Body of pancreas (tissue), 4 donors: ENCODE measurements at regions not wholly inside any gene's neighbourhood (a gene's known extent, or its start where the extent isn't known, plus 50 kb on each side); places are given as distances from the start of the nearest gene placed in this dataset.
"Not testable (repeated sequence)": the region's sequence is repeated elsewhere in the genome, so short reads cannot be mapped to it uniquely, and the experiment has no call there.

Experiments used
- ATAC-seq: fragments of 150-250 bp; one replicate; pipeline ENCODE4 v1.9.1; 2016
- DNase-seq, 4 donors: peaks; one replicate each; pipeline ENCODE4 v3.0.0-alpha.2; 2019
- H3K27ac ChIP-seq, 4 donors: fragments of 200-600 bp; sonication (generic); 1 replicate in 3 of 4; 2 replicates in 1 of 4; pipeline versions ENCODE4 v1.5.1 to v1.6.1; 2016 to 2019; ENCODE audit warnings: mild to moderate bottlenecking in 1 of 4, mixed read lengths in 1 of 4, moderate library complexity in 1 of 4
- H3K27me3 ChIP-seq, 2 donors: fragments of 200-600 bp; sonication (generic); one replicate each; pipeline ENCODE4 v1.6.0; 2016; ENCODE audit warnings: mild to moderate bottlenecking in 1 of 2
- H3K36me3 ChIP-seq, 2 donors: fragments of 200-600 bp; sonication (generic); replicated peaks in 1 of 2; 2 replicates each; pipeline ENCODE4 v1.5.1; 2016; ENCODE audit warnings: low read depth in 2 of 2; ENCODE audit not compliant: insufficient read depth in 1 of 2
- H3K4me1 ChIP-seq: fragments of 200-600 bp; sonication (generic); one replicate; pipeline ENCODE4 v1.6.0; 2016
- H3K4me3 ChIP-seq, 2 donors: fragments of 200-600 bp; sonication (generic); 1 replicate in 1 of 2; 2 replicates in 1 of 2; pipeline ENCODE4 v1.5.1; 2016 to 2019
- H3K9me3 ChIP-seq, 3 donors: fragments of 200-600 bp; sonication (generic); 1 replicate in 2 of 3; 2 replicates in 1 of 3; pipeline ENCODE4 v1.5.1; 2016
- POLR2A ChIP-seq, 3 donors: fragments of 450-650 bp; IDR thresholded peaks; one replicate each; pipeline ENCODE4 v1.6.1; 2016; ENCODE audit warnings: antibody characterized with exemption in 3 of 3, mild to moderate bottlenecking in 2 of 3
- WGBS, 2 donors: methylation state at CpG; one replicate each; pipeline ENCODE4 v1.1.5; 2017; 5-methylcytosine and 5-hydroxymethylcytosine counted together
- intact Hi-C: fragments of 100-400 bp; cut with DNase I; formaldehyde crosslinking; loops from one replicate; pipeline ENCODE4 v1.15.1; 2023
- TF ChIP-seq, protein P1 (sequence below), 7 experiments: fragments of 450-650 bp in 4 of 7; fragments of 200-600 bp in 3 of 7; sonication (generic) in 3 of 7; IDR thresholded peaks; one replicate each; pipeline ENCODE4 v1.5.1; 2016 to 2019; ENCODE audit warnings: antibody characterized with exemption in 7 of 7

DNA sequence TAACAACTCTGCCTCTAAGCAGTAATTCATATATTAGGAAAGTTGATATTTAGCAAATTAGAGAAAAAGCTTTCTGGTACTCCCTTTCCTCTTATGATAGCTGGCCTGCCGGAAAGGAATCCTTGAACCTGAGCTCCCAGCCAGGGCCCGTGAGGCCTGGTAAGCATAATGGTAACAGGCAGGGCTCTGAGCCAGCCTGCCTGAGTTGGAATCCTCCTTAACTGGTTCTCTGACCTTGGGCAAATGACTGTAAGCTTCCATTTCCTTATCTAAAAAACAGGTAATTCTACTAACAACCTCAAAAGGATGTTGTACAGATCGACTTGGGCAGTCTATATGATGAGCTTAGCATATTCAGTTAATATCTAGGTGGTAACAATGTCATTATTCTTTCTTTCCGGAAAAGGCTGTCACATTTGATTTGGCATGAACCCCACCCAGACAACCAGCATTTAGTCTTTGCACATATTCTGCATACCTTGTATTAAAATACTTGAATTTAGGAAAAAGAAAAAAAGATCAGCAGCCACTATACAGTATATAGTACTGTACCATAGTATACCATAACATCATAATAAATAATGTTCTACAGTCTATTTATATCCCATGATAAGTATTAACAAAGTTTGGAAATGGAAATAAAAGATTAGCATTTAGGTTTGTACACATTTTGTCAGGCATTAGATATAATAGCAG lies 55.7 kb upstream of the MAP3K1 start:
- intact Hi-C loops = no loop called here
- no peak overlapping the region for H3K4me3 ChIP-seq
- H3K36me3 ChIP-seq = no peaks in the 10 kb centered on the region
- ATAC-seq (peak; percentile 86), DNase-seq (peak; percentile 57 to 77 (median 70))
- WGBS, 2 donors = 6 to 16% methylated on average over 4 of the region's 4 CpGs
- no peaks in the 10 kb centered on the region for H3K9me3 ChIP-seq
- H3K4me1 ChIP-seq = peaks cover 15% of the 10 kb centered on the region
- TF ChIP-seq, protein P1, sequence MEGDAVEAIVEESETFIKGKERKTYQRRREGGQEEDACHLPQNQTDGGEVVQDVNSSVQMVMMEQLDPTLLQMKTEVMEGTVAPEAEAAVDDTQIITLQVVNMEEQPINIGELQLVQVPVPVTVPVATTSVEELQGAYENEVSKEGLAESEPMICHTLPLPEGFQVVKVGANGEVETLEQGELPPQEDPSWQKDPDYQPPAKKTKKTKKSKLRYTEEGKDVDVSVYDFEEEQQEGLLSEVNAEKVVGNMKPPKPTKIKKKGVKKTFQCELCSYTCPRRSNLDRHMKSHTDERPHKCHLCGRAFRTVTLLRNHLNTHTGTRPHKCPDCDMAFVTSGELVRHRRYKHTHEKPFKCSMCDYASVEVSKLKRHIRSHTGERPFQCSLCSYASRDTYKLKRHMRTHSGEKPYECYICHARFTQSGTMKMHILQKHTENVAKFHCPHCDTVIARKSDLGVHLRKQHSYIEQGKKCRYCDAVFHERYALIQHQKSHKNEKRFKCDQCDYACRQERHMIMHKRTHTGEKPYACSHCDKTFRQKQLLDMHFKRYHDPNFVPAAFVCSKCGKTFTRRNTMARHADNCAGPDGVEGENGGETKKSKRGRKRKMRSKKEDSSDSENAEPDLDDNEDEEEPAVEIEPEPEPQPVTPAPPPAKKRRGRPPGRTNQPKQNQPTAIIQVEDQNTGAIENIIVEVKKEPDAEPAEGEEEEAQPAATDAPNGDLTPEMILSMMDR (IDR thresholded peaks at IDR 0.05) = no peak
- no peak for TF ChIP-seq POLR2A (IDR thresholded peaks at IDR 0.05)
- H3K27ac ChIP-seq = peak overlapping the region in 1 of 4 donors; percentile 31
- no peaks in the 10 kb centered on the region for H3K27me3 ChIP-seq

DNA sequence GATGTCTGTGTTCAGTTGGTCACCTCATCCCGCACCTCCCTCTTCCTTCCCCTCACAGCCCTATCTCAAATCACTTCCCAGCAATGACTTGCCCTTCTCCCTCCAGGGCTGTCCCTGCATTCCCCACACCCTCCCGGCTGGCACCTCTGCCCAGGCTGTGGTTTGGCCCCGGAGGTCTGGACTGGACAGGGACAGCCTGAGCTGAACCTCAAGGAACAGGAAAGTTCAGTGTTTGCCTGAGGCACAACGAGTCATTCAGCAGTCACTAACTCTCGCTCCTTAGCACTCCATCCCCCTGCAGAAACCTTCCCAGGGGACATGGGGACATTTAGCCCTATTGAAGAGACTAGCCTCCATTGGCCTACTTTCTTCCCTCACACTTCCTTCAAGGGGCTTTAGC lies 58.3 kb upstream of the MAP3K1 start:
- no peak for TF ChIP-seq POLR2A (IDR thresholded peaks at IDR 0.05)
- TF ChIP-seq, protein P1 (IDR thresholded peaks at IDR 0.05) = no peak
- Histone ChIP-seq H3K4me3 (no peak overlapping the region), H3K27me3 (no peaks in the 10 kb centered on the region), H3K36me3 (no peaks in the 10 kb centered on the region), H3K9me3 (no peaks in the 10 kb centered on the region), H3K27ac (no peak overlapping the region), H3K4me1 (peaks cover 7% of the 10 kb centered on the region)
- intact Hi-C loops = no loop called here
- WGBS, 2 donors = 87 to 88% methylated on average over 5 of the region's 5 CpGs
- DNase-seq (no peak), ATAC-seq (no peak)

DNA sequence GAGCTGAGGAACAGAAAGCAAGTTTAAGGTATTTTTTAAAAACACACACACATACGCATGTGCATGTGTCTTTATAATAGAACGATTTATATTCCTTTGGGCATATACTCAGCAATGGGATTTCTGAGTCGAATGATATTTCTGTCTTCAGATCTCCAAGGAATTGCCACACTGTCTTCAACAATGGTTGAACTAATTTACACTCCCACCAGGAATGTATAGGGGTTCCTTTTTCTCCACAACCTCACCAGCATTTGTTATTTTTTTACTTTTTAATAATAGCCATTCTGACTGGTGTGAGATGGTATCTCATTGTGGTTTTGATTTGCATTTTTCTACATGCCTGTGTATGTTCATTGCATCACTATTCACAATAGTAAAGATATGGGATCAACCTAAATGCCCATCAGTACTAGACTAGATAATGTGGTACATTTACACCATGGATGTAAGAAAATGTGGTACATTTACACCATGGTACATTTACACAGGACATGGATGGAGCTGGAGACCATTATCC lies 60.3 kb upstream of the MAP3K1 start:
- Histone ChIP-seq H3K27me3 (no peaks in the 10 kb centered on the region), H3K4me3 (no peak overlapping the region), H3K27ac (no peak overlapping the region), H3K9me3 (no peaks in the 10 kb centered on the region), H3K4me1 (peaks cover 7% of the 10 kb centered on the region), H3K36me3 (no peaks in the 10 kb centered on the region)
- no peak for ATAC-seq
- no peak for TF ChIP-seq POLR2A (IDR thresholded peaks at IDR 0.05)
- TF ChIP-seq, protein P1 (IDR thresholded peaks at IDR 0.05) = no peak
- DNase-seq = no peak
- intact Hi-C loops = no loop called here
- 80 to 83% methylated on average over 3 of the region's 3 CpGs for WGBS, 2 donors

DNA sequence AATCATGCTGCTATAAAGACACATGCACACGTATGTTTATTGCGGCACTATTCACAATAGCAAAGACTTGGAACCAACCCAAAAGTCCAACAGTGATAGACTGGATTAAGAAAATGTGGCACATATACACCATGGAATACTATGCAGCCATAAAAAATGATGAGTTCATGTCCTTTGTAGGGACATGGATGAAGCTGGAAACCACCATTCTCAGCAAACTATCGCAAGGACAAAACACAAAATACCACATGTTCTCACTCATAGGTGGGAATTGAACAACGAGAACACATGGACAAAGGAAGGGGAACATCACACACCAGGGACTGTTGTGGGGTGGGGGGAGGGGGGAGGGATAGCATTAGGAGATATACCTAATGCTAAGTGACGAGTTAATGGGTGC lies 61.8 kb upstream of the MAP3K1 start:
- H3K27me3 ChIP-seq, H3K36me3 ChIP-seq, H3K4me3 ChIP-seq, ATAC-seq, DNase-seq, intact Hi-C loops, H3K9me3 ChIP-seq, H3K4me1 ChIP-seq, H3K27ac ChIP-seq: not testable (repeated sequence)
- WGBS, 2 donors = 94 to 96% methylated on average over 5 of the region's 5 CpGs

DNA sequence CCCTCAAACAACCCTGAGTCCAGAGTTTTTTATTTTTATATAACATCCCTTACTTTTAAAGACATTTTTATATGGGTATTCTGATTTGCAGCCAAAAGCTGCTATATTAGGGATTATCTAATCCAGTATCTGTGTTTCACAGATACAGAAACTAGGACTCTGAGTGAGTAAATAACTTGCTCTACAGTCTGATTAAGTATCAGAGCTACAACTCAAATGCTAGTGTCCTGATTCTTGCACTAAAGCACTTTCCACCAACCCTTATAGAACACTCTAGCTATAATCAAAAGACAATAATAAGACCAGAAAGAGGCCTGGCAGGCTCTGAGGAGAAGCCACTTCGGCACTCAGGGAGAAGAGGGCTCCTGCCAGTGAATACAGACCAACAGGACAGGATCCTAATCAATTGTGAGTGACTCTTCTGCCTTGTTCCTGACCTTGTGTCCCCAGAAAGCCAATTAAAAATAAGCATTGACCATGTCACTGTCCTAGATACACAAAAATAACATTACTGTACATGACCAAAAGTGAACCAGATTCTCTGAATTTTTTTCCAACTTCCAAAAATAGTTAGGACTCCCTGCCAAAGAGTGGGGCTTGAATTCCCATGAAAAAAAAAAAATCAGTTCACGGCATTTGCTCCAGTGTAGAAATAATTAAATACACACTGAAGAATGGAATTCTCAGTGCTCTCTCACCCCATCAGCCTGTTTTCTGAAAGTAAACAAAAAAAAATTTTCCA lies 63.6 kb upstream of the MAP3K1 start:
- no peak overlapping the region for H3K4me3 ChIP-seq
- H3K9me3 ChIP-seq = no peaks in the 10 kb centered on the region
- DNase-seq (no peak), ATAC-seq (peak; percentile 6)
- H3K27ac ChIP-seq = no peak overlapping the region
- intact Hi-C loops = no loop called here
- WGBS, 2 donors = 64 to 75% methylated on average over 2 of the region's 2 CpGs
- TF ChIP-seq, protein P1 (IDR thresholded peaks at IDR 0.05) = no peak
- TF ChIP-seq POLR2A (IDR thresholded peaks at IDR 0.05) = no peak
- no peaks in the 10 kb centered on the region for H3K36me3 ChIP-seq
- no peaks in the 10 kb centered on the region for H3K27me3 ChIP-seq
- H3K4me1 ChIP-seq = no peaks in the 10 kb centered on the region
